ENCODE measurements at regions not wholly inside any gene's neighbourhood (a gene's known extent, or its start where the extent isn't known, plus 50 kb on each side); places are given as distances from the start of the nearest gene placed in this dataset.
"Not testable (repeated sequence)": the region's sequence is repeated elsewhere in the genome, so short reads cannot be mapped to it uniquely, and the experiment has no call there.

GRCh38 chr4:89491761-89492160 is 184.2 kb upstream of the GPRIN3 start:
- TF ChIP-seq SPI1 (IDR thresholded peaks at IDR 0.05; ENCODE audit: borderline replicate concordance, low read depth) (no peak), REST (IDR thresholded peaks at IDR 0.05; ENCODE audit: insufficient replicate concordance, low read depth) (no peak), CTCF (IDR thresholded peaks at IDR 0.05; ENCODE audit: insufficient read depth, low read length) (no peak), GABPA (IDR thresholded peaks at IDR 0.05; ENCODE audit: low read depth) (no peak), POLR2AphosphoS5 (IDR thresholded peaks at IDR 0.05; ENCODE audit: low read depth) (no peak)
- no peak overlapping the region for H3K27ac ChIP-seq (replicated peaks)
- DNase-seq (ENCODE audit: low read depth in 1 of 2, low spot score in 1 of 2): no peak
- no peaks in the 10 kb centered on the region for H3K27me3 ChIP-seq (ENCODE audit: insufficient read depth, poor library complexity, severe bottlenecking)
- H3K4me3 ChIP-seq (replicated peaks; ENCODE audit: insufficient read depth, low read length): no peak overlapping the region

GRCh38 chr4:89489921-89490431 is 182.4 kb upstream of the GPRIN3 start:
- not testable (repeated sequence) for H3K27me3 ChIP-seq (ENCODE audit: insufficient read depth, poor library complexity, severe bottlenecking); DNase-seq (ENCODE audit: low read depth in 1 of 2, low spot score in 1 of 2); H3K4me3 ChIP-seq (replicated peaks; ENCODE audit: insufficient read depth, low read length); H3K27ac ChIP-seq (replicated peaks)

- Histone ChIP-seq H3K4me3 (replicated peaks; ENCODE audit: insufficient read depth, low read length) (no peak overlapping the region), H3K27me3 (ENCODE audit: insufficient read depth, poor library complexity, severe bottlenecking) (no peaks in the 10 kb centered on the region), H3K27ac (replicated peaks) (no peak overlapping the region)
- DNase-seq (ENCODE audit: low read depth in 1 of 2, low spot score in 1 of 2): no peak
- no peak for TF ChIP-seq GABPA (IDR thresholded peaks at IDR 0.05; ENCODE audit: low read depth)
- TF ChIP-seq CTCF (IDR thresholded peaks at IDR 0.05; ENCODE audit: insufficient read depth, low read length): no peak
- TF ChIP-seq REST (IDR thresholded peaks at IDR 0.05; ENCODE audit: insufficient replicate concordance, low read depth): no peak
- TF ChIP-seq SPI1 (IDR thresholded peaks at IDR 0.05; ENCODE audit: borderline replicate concordance, low read depth): no peak
- TF ChIP-seq POLR2AphosphoS5 (IDR thresholded peaks at IDR 0.05; ENCODE audit: low read depth): no peak
These were observed 181.8 kb upstream of the GPRIN3 start for GRCh38 chr4:89489338-89489771.

- DNase-seq (ENCODE audit: low read depth in 1 of 2, low spot score in 1 of 2): no peak
- Histone ChIP-seq H3K27ac (replicated peaks) (no peak overlapping the region), H3K27me3 (ENCODE audit: insufficient read depth, poor library complexity, severe bottlenecking) (no peaks in the 10 kb centered on the region), H3K4me3 (replicated peaks; ENCODE audit: insufficient read depth, low read length) (no peak overlapping the region)
- TF ChIP-seq REST (IDR thresholded peaks at IDR 0.05; ENCODE audit: insufficient replicate concordance, low read depth) (no peak), SPI1 (IDR thresholded peaks at IDR 0.05; ENCODE audit: borderline replicate concordance, low read depth) (no peak), CTCF (IDR thresholded peaks at IDR 0.05; ENCODE audit: insufficient read depth, low read length) (no peak), POLR2AphosphoS5 (IDR thresholded peaks at IDR 0.05; ENCODE audit: low read depth) (no peak), GABPA (IDR thresholded peaks at IDR 0.05; ENCODE audit: low read depth) (no peak)
These were observed 181.1 kb upstream of the GPRIN3 start for GRCh38 chr4:89488736-89489135.

All from HL-60 (cell line).